ENCODE measurements at regions not wholly inside any gene's neighbourhood (a gene's known extent, or its start where the extent isn't known, plus 50 kb on each side); places are given as distances from the start of the nearest gene placed in this dataset.

- TF ChIP-seq CTCF (IDR thresholded peaks at IDR 0.05) (no peak), POLR2A (IDR thresholded peaks at IDR 0.05) (no peak)
Observed at GRCh38 chr17:70772761-70773160, 603.4 kb downstream of the KCNJ2 start.
